ENCODE measurements at regions not wholly inside any gene's neighbourhood (a gene's known extent, or its start where the extent isn't known, plus 50 kb on each side); places are given as distances from the start of the nearest gene placed in this dataset.

- no peak overlapping the region for H3K27ac ChIP-seq (ENCODE audit: low read depth in 2 of 2, low read length in 1 of 2)
- POLR2A ChIA-PET, result no interaction called here
- no peak for TF ChIP-seq NRF1 (IDR thresholded peaks at IDR 0.05; ENCODE audit: low read depth, low read length)
- TF ChIP-seq ELF1 (IDR thresholded peaks at IDR 0.05), result no peak
- TF ChIP-seq POLR2AphosphoS5 (IDR thresholded peaks at IDR 0.05; ENCODE audit: low read depth, low read length), result no peak
- TF ChIP-seq TAF1 (IDR thresholded peaks at IDR 0.05; ENCODE audit: borderline replicate concordance, low read depth, low read length), result no peak
- TF ChIP-seq TEAD4 (IDR thresholded peaks at IDR 0.05; ENCODE audit: borderline replicate concordance, insufficient read depth), result no peak
- no peak for TF ChIP-seq USF2 (IDR thresholded peaks at IDR 0.05; ENCODE audit: borderline replicate concordance, low read depth, low read length)
- no peak for TF ChIP-seq ZBTB33 (IDR thresholded peaks at IDR 0.05; ENCODE audit: borderline replicate concordance, low read depth)
- no peak for TF ChIP-seq NFIC (IDR thresholded peaks at IDR 0.05; ENCODE audit: borderline replicate concordance)
- no peak for TF ChIP-seq IRF3 (IDR thresholded peaks at IDR 0.05; ENCODE audit: low read depth, low read length)
- no peak for TF ChIP-seq RAD21 (IDR thresholded peaks at IDR 0.05; ENCODE audit: low read length)
- TF ChIP-seq REST (IDR thresholded peaks at IDR 0.05; ENCODE audit: low read depth, low read length), result no peak
- no peak for TF ChIP-seq PBX3 (IDR thresholded peaks at IDR 0.05)
- no peak for TF ChIP-seq SIN3A (IDR thresholded peaks at IDR 0.05; ENCODE audit: borderline replicate concordance, low read depth, low read length)
- TF ChIP-seq RCOR1 (IDR thresholded peaks at IDR 0.05; ENCODE audit: low read length), result no peak
- TF ChIP-seq FOSL2 (IDR thresholded peaks at IDR 0.05; ENCODE audit: borderline replicate concordance, low read depth), result no peak
Measured at GRCh38 chr2:150110548-150110947, 376.9 kb downstream of the RND3 start.

More at GRCh38 chr2:150110548-150110947, 376.9 kb downstream of the RND3 start:
- 83% methylated on average over 2 of the region's 2 CpGs for WGBS (ENCODE audit: low lambda C conversion rate)
- CTCF ChIA-PET, result no interaction called here
- Histone ChIP-seq H3K79me2 (ENCODE audit: insufficient read depth) (no peaks in the 10 kb centered on the region), H3K9ac (no peak overlapping the region), H4K20me1 (ENCODE audit: insufficient read depth) (no peaks in the 10 kb centered on the region), H3K9me3 (no peaks in the 10 kb centered on the region), H2AFZ (ENCODE audit: low read depth) (no peak overlapping the region), H3F3A (replicated peaks; ENCODE audit: insufficient read depth) (no peaks in the 10 kb centered on the region), H3K36me3 (replicated peaks in 1 of 2; ENCODE audit: control insufficient read depth in 1 of 2, insufficient read depth in 2 of 2, low read length in 1 of 2) (no peaks in the 10 kb centered on the region), H3K4me3 (ENCODE audit: low read depth in 2 of 2, low read length in 1 of 2) (no peak overlapping the region), H3K9me2 (no peaks in the 10 kb centered on the region), H3K4me1 (ENCODE audit: control insufficient read depth in 1 of 2, insufficient read depth in 2 of 2, low read depth in 1 of 2, low read length in 1 of 2) (no peaks in the 10 kb centered on the region), H3K27me3 (ENCODE audit: insufficient read depth) (no peaks in the 10 kb centered on the region), H3K4me2 (no peak overlapping the region)
- DNase-seq, result no peak
